Left forelimb (tissue), 1 donor: ENCODE measurements at regions not wholly inside any gene's neighbourhood (a gene's known extent, or its start where the extent isn't known, plus 50 kb on each side); places are given as distances from the start of the nearest gene placed in this dataset.

Experiments
- DNase-seq: peaks from one replicate; pipeline ENCODE4 v3.0.0-alpha.2; 2018; ENCODE audit warnings: low spot score

DNA sequence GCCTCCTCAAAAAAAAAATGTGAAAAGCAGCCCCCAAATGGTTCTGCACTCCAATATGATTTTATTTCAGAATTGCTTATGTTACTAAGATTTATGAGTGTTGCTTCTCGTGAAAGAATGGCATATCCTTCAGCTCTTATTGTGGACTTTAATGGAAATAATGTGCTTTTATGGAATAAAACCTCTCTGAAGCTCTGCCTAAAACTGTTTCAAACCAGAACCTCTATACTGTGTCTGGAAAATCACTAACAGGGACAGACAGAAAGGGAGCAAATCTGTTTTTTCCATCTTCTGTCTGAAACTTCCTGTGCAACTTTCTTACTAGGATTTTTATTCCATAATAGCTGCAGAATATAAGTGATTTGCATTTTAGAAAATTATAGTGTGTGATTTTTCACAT, 493.1 kb downstream of the ANKRD50 start:
- no peak for DNase-seq

DNA sequence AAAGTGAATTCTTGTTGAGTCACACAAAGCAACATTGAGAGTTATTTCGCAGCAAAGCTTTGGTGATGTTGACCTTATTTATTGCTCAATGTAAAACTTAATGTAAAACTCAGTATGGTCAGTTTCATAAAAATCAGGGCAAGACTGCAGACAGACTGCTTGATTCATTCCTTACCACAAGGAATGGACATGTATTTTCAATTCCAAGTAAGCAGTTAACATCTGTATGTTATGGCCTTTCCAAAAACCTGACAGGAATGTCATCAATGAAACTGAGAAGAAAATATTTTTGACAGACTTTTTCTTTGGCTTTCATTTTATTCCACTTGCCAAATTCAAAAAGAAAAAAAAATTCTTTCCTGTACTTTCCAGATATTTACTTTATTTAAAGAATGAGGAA, 488.3 kb downstream of the ANKRD50 start:
- no peak for DNase-seq

- no peak for DNase-seq
Measured at GRCh38 chr4:124227981-124228380, 484.6 kb downstream of the ANKRD50 start.

DNA sequence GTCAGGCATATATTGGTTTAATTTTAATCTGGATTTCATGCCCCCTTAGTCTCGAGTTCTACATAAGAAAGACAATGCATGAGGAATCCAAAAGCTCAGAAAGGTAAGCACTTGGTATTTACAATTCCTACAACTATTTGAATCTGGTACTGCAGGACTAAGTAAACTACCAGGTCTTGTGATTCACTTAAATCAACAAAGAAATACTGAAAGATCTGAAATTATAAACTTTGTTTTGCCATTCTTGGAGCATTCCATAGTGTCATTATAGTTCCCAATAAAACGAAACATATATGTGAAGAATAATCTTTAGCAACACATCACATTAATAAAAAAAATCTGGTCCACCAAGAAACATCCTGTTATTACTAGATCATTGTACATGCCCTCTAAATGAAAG, 482.3 kb downstream of the ANKRD50 start:
- no peak for DNase-seq

GRCh38 chr4:124234771-124235170, 477.8 kb downstream of the ANKRD50 start:
- DNase-seq = no peak

- no peak for DNase-seq
Measured at GRCh38 chr4:124243671-124244366, 468.7 kb downstream of the ANKRD50 start.

DNA sequence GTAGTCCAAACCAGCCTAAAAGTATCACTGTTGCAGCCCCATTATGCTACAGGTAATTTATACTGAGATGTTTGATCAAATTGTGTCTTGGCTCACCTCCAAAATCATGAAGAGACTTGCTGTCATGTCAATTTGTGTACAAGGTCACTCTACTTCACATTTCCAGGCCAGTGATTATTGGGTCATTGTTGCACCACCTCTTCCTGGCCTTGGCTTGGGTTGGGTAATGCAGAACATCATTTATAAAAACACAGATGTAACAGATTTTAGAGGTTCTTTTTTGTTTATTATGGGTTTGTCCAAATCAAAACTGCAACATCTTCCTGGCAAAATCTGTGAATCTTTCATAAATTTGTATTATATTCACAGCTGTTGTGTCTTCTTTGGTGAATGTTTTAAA, 459.5 kb downstream of the ANKRD50 start:
- no peak for DNase-seq

- DNase-seq = peak; percentile 75
Measured at GRCh38 chr4:124262211-124263179, 450.0 kb downstream of the ANKRD50 start.

GRCh38 chr4:124265701-124266100, 446.8 kb downstream of the ANKRD50 start:
- DNase-seq = no peak

DNA sequence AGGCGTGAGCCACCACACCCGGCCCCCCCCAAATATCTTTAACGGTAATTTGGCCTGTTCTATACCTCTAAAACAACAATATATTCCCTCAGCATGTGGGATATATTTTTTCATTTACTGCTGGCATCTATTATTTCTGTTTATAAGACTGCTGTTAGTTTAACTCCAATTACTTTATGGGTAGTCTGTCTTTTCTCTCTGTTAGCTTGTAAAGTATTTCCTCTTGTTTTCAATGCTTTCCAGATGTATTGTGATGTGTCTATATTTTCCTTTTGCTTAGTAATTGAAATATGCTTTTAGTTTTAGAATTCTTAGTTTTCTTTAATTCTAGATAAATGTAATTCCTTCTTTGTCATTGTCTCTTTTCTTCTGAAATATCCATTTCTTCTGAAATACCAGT, 445.8 kb downstream of the ANKRD50 start:
- DNase-seq = no peak

DNA sequence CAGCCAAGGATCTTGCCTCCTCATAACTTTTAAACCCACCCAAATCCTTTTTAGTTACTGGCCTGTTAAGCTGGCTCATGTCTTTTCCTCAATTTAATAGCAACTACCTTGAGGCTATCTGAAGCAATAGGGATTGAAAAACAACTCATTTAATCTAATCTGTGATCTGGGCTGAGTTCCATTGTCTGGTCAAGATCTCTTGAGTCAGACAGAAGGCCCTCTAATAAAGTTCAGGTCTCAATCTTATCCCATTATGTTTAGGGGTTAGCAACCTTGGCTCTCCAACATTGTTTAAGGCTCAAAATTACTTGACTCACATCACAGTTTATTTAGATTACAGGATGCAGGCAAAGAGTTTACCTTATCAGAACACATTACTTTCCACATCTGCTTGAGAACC, 436.1 kb downstream of the ANKRD50 start:
- DNase-seq = no peak

GRCh38 chr4:124277691-124278090, 434.8 kb downstream of the ANKRD50 start:
- DNase-seq = no peak

GRCh38 chr4:124278477-124278876, 434.1 kb downstream of the ANKRD50 start:
- DNase-seq = no peak

- DNase-seq = no peak
Measured at GRCh38 chr4:124279741-124280140, 432.8 kb downstream of the ANKRD50 start.

- no peak for DNase-seq
Measured at GRCh38 chr4:124282301-124282898, 430.1 kb downstream of the ANKRD50 start.

DNA sequence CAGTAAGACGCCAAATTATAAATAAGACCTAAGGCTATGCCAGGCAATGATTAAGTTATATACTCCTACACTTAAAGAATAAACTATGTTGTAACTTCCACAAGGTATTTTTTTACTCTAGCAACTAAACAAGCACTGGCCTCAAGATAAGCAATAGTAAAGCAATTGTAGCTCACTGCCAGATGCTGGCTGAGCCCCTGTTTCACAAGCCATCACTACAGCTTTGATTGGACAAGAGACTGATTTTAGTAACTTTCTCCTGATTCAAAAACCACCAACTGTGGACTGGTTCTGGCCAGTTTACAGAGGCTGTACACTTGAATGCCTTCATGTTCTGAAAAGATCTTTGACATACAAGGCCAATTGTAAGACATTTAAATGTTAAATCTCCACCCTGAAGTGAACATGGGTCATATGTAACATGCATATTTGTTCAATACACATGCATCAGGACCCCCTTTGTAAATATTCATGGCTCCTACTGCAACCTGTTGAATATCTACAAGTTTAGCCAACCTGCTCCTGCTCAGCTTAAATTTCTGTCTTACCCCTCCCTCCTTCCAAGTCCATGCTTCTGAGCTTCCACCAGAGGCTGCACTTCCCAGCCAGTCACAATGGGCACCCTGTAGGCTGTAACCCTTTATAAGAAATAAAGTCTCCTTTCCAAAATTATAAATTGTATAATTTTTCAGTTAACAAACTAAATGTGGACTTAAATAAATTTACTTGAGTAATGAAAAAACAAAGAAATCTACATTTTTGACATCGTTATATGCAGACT, 423.6 kb downstream of the ANKRD50 start:
- no peak for DNase-seq

GRCh38 chr4:124290678-124291077, 421.9 kb downstream of the ANKRD50 start:
- DNase-seq = no peak

GRCh38 chr4:124295413-124295812, 417.1 kb downstream of the ANKRD50 start:
- no peak for DNase-seq

- no peak for DNase-seq
Measured at GRCh38 chr4:124304941-124305340, 407.6 kb downstream of the ANKRD50 start.

DNA sequence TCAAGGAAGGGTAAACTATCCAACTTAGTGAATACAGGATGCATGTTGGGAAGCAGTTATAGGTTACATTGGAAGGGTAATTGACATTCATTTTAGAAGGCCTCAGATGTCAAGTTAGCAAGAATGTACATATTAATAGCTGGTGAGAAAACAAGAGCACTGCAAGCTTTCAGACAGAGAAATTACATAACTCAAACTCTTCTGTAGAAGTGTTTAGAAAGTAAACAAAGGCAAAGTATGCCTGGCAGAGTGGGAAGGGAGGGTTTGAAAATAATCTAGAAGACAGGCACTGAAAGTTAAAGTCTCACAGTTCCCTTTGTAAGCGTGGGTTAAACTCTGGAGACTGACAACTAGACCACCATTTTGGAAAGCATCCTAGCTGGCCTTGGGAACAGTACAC, 406.2 kb downstream of the ANKRD50 start:
- no peak for DNase-seq

GRCh38 chr4:124307143-124307542, 405.4 kb downstream of the ANKRD50 start:
- DNase-seq = no peak

GRCh38 chr4:124318292-124318691, 394.2 kb downstream of the ANKRD50 start:
- no peak for DNase-seq
